NCI-H128 (cell line): ENCODE measurements at regions not wholly inside any gene's neighbourhood (a gene's known extent, or its start where the extent isn't known, plus 50 kb on each side); places are given as distances from the start of the nearest gene placed in this dataset.

Source experiments
- DNase-seq: peaks from one replicate; lab custom pipeline; 2025; ENCODE audit not compliant: unreplicated experiment; lab: John Stamatoyannopoulos, UW

DNA sequence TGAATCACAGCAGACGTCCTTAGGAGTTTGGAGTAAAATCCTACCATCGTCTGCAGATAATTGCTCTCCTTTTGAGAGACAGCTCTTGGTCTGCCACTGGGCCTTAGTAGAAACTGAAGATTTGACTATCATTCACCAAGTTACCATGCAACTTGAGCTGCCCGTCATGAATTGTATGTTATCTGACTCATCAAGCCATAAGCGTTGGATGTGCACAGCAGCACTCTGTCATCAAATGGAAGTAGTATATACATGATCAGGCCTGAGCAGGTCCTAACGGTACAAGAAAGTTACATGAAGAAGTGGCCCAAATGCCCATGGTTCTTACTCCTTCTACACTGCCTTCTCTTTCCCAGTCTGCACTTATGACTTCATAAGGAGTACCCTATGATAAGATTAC is 317.8 kb downstream of the GPATCH2 start:
- DNase-seq = no peak

DNA sequence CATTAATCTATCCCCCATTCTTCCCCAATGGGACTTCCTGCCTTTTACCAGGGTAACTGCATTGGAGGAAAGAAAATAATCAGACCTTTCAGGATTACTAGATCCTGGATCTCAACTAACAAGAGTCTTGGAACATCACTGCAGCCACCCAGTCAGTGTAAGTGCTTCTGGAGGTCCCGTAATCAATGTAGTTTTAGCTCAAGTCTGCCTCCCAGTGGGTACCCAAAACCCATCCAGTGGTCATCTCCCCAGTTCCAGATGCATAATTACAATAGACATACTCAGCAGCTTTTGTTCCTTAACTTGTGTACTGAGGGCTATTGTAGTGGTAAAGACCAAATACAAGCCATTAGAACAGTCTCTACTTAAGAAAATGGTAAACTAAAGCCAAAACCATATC is 319.1 kb downstream of the GPATCH2 start:
- no peak for DNase-seq

DNA sequence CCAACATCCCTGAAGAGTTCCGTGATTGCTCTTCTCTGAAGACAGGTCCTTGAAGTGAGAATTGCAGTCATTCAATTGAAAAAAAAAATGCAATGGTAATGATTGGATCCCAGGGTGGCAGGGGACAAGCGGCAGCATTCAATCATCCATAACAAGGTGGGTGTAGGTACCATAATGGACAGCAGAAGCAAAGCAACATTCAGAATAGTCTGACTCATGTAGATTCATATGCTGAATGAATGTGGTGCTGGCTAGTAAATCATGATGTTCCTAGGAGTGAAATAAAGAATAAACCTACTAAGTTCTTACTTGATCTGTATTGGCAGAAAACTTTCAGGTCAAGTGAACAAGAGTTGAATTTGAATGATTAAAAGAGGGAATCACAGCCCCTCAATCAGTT is 319.6 kb downstream of the GPATCH2 start:
- DNase-seq = no peak

DNA sequence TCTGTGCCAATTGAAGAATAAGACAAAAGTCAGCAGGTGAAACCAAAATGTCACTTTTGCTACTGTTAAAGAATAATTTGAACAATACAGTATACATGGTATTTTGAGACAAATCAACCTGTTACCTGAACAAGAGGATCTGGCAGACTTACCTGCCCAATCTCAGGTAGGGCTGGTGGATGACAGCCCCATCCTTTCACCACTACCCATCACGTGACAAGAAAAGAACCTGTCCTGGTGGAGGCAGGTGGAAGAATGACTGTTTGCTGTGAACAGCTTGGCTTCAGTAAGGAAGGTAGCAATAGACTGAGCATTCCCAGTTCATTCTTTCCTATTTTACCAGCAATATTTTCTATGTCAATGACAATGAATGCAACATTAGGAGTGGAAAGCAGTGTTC is 349.6 kb downstream of the GPATCH2 start:
- no peak for DNase-seq

DNA sequence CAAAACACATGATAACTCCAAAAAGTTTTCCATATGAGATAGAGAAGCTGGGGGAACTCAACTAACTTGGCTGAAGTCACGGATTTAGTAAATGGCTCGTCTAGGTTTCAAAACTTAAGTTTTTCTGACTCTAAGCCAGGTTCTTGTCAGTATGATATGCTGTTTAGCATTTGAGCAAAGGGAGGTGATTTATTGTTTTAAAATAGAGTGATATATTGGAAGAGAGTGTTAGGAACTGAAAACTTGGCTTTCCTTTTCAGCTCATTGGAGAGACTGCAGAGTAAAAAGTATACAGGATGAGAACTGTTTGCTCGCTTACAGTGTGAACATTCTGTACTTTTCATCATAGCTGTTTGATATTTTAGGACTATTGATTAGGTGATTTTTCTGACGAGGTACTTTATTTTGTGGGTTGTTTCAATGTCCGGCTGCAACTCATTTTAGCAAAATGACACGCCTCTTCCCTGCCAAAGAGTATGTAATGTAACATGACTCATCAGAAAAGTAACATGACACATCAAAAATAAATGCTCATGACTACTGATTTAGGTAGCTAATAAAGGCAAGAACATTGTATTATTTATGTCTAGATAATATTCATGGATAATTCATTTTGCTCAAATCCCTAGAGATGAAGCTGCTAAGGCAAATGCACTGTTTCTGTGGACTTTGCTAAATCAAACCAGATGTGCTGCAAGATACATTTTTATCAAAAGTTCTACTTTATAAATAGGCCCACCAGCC is 355.1 kb downstream of the GPATCH2 start:
- no peak for DNase-seq

DNA sequence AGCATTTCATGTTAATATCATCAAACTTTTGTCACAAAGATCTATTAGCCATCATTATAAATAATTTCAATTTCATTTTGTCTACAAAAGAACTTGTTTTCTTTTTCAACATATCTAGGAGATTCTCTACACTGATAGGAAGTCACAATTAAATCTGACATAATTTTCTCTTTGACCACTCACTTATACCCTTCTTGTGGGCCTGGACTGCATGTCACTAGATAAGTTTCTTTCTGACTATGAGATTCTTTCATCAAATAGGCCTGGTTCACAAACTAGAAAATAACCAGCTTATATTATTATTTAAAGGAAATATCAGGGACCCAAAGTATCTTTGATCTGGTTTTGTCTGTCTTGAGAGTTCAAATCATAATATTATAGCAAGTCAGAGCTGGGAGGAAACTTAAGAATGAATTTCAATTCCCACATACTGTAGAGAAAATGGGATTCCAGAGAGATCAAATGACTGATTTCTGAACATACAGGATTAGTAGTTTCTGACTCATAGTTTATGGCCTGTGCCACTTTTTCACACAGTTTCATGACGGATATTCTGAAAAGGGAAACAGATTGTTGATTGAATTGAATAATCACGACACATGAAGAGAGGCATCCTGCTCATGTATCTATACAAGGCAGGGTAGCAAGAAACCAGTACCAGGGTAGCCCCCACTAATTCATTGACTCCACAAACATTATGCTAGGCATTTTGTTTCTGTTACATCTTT is 355.8 kb downstream of the GPATCH2 start:
- DNase-seq = no peak

DNA sequence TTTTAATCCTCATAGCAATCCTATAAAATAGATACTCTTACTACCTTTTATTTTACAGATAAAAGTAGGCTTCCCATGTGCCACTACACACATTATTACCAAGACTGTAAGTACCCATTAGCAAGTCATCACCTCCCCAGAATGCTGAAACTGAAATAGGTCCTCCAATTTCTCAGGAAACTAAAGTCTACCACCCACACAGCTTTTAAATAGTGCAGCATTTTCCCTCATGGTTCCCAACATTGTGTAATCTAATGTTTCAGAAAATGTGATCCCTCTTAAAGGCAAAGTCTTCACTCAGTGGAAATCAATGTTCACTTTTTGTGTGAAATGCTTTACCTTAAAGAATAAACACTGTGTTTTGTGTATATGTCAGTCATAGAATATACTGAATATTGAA is 356.5 kb downstream of the GPATCH2 start:
- DNase-seq = no peak

DNA sequence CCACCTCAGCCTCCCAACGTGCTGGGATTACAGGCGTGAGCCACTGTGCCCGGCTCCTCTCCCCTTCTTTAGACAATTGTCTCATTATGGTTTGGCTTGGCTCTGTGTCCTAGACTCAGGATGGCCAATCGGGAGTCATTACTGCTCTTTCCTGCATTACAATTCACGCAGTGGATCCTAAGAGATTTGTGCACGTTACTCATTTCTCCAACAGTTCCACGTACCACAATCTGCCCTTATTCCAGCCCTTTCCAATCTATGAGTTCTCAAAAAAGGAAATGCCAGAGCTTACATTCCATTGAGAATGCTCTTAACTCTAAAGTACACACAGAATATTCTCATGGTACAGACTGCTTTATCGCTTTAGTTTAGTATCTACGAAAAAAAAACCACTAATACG is 357.0 kb downstream of the GPATCH2 start:
- no peak for DNase-seq

DNA sequence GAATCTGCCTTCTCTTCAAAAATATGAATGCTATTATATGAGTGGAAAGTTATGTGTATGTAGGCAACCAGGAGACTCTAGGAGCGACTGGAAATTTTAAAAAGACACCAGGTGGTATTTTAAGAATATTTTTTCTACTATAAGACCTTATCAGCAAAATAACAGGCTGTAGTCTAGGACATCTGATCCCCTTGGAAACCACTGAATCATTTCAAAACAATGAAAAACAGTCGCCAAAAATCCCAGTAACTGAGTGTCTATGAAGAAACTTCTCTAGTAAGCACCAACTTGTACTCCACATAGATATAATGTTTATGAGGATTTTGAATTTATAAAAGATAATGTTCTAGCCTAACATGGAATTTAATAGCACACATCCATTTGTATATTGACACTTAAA is 358.5 kb downstream of the GPATCH2 start:
- DNase-seq = no peak

DNA sequence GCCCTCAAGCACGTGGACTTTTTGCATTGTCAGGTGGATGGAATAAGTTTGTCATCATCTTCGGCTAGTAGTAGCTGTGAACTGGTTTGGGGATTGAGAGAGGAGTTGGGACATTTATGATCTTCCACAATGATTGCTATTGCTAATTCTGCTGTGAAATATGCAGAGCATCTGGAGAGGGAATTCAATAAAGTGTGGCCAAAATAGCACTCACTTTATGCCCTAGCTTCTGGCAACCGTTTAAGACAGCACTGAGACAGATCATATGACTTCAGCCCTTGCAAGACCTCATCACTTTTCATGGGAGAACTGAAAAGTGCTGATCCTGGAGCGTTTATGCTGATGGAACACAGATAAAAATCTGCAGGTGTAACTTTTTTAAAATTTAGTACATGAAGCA is 360.8 kb downstream of the GPATCH2 start:
- no peak for DNase-seq

DNA sequence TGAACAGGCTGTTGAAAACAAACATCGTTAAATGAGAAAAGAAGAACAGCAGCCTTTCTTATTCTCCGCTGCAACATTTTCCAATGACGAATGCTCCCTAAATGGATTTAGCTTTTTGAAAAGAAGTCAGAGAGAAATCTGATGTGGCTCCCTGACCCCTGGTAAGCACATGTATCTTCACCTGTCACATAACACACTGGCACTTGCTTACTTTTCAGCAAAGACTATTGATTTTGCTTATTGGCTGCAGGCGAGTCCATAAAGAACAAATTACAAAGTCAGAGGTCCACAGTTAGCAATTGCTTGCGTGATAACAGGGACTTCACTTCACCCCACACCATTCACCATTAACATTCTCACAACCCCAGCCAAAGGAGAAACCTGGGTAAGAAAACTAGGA is 362.8 kb downstream of the GPATCH2 start:
- DNase-seq = no peak

DNA sequence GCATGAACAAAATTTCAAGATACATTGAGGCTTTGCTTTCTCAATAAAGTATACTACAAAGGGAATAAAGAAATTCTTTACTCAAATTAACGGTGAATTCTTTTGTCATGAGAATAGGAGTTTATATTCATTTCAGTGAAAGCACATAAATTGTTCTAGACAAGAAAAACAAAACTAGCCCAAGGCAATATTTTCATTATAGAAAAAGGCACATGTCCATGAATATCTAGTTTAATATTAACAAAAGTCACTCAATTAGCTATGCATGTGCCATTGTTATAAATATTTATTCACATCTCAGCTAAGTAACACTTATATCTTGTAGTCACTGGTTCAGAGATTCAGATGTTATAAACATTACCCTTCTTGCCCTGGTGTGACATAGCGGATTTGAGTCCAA is 369.3 kb downstream of the GPATCH2 start:
- no peak for DNase-seq

DNA sequence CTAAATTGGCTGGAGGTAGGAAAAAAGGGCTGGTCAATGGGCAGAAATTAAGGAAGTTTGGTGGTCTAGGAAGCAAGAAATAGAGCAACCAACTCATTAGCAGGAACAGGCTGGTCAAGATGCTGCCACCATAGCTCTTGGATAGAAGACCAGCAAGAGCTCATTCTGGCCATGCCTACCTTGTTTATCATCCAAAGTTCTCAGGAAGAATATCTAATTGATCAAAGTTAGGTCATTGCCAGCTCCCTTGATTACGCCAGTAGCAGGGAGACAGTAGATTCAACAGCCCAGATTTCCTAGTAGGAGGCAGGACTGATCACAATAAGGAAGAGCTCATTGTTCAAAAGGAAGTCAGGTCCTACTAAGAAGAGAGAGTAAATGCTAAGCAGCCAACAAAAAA is 370.2 kb downstream of the GPATCH2 start:
- DNase-seq = no peak

DNA sequence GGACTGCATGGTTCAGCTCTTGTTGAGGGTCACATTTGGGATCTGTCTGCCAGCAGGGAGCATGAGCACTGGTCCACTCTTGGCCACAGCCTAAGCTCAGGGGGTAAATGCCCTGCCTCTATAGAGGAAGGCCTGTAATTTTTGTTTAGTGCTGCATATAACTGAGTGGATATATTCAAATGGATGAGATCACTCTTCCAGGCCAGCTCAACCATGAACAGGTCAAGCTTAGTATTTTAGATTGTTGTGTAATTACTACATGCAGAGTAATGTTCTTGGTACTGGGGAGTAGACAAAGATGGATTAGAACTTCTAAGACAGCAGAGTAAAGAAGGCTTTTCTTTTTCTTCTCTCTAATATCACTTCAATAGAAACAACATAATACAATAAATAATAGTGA is 376.9 kb downstream of the GPATCH2 start:
- no peak for DNase-seq

DNA sequence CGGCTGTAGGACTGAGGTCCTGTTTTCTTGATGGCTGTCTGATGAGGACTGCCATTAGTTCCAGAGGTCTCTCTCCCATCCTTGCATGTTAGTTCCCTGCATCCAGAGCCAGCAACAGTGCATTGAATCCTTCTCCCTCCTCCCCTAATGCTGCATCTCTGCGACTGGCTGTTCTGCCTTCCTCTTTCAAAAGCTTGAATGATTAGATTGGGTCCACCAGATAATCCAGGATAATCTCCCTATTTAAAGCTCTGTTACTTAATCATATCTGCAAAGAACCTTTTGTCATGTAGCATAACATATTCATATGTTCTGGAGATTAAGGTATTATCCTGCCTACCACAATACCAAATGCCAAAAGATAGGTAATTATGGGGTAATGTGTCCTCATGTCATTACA is 377.5 kb downstream of the GPATCH2 start:
- DNase-seq = no peak

DNA sequence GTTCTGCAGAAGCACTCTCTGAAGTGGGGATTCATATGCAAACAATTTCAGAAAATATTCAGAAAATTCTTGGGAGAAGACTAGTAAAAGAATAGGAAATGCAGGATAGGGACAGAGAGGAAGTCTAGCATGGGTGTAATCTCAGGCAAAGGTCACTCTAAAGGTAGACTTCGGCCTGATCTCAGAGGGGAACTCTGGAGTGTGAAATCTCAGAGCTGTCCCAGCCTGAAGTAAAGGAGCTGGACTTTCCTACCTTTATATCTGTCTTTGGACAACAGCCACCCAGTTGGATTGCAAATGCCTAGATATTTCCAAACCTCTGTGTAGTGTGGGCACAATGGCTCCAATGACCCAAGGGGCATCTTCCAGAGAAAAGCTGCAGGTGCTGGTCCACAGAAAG is 379.8 kb downstream of the GPATCH2 start:
- no peak for DNase-seq

DNA sequence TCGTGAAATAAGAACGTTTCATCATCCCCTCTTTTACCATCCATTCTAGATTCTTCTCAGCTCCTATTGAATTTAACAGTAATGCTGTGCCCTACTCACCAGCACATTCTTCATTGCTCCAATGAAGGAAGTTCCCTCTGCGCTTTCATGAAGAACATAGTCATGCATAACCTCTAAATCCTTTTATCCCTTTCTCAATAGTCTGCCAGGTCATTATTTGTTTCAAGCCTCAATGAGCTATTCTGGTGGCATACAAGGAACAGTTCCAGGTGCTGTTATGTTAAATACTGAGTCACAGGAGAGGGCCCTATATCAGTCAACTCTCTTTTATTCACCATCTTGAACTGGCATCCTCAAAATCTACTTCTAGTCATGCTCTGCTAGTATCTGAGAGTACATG is 381.0 kb downstream of the GPATCH2 start:
- no peak for DNase-seq

DNA sequence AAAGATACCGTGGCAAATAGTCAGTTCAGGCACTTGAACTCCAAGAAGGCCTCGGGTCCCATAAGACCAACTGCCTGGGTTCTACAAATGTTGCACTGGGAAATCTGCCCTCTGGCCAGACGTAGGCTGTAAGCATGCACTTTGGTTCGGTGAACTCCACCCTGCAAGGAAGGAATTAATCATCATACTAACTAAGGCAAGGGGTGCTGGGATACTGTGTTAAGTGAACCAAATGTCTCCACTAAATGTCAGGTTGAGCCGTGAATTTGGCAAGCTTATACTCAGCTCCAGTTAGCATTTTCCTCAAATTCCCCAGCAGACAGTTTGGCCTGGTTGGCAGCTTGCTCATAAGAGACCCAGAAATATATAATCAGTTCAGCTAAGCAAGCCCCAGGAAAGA is 385.9 kb downstream of the GPATCH2 start:
- no peak for DNase-seq

DNA sequence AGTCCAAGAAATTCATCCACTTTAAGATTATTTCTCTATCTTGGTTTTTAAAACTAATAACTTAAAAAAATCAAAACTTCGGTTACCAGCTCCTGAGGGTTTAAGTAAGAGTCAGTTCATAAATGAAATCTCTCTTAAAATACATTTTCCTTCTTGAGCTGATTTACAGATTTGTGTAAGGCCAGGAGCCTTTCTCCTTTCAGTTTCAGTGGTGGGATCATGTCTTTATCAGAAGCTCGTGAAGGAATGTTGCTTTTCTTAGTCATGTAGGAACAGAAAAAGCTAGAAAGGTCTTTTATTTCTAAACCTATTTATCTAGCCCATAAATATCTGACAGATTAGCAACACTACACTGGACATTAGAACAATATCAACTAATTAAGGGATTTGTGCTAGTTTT is 390.2 kb downstream of the GPATCH2 start:
- DNase-seq = no peak

DNA sequence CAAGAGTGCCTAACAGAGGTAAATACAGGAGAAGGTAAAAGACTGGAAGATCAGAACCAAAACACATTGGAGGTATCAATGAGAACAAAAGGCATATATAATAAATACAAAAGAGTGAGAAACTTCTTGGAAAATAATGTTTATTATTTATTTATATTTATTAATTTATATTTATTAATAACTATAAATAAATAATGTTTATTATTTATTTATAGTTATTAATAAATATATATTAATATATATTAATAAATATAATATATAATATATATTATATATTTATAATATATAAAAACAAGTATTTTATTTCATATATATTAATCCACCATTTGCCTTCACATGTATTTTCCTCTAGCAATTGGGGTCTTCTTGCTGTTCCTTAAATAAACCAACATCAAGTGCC is 391.9 kb downstream of the GPATCH2 start:
- no peak for DNase-seq

DNA sequence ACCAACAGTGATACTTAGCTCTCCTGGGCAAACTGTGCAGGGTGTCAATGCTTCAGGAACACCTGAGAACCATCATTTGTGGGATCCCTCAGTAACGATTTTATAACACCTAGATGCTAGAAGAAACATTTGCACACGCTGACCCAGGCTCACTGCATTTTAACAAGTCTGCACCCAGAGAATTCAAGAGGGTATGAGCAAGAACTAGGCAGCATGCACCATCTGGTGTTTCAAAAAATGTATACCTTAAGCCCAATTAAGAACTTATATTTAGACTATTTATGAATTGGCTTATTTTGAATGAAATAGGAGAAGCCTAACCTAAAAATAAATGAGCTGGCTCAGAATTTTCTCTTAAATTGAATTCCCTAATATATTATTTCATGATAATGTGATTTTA is 400.5 kb downstream of the GPATCH2 start:
- DNase-seq = no peak

DNA sequence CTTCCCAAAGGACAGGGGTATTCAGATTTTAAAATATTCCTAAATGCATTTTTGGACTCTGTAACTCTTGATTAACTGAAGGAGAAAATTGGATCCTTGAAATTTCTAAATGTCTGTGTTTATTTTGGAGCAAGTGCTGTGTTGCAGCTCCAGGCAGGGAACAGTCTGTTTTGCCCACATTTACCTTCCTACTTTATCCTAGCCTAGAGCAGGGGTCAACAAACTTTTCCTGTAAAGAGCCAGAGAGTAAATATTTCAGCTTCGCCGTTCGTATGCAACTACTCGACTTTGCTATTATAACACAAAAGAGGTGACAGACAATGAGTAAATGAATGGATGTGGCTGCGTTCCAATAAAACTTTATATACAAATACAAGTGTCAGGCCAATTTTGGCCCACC is 402.2 kb downstream of the GPATCH2 start:
- DNase-seq = no peak

DNA sequence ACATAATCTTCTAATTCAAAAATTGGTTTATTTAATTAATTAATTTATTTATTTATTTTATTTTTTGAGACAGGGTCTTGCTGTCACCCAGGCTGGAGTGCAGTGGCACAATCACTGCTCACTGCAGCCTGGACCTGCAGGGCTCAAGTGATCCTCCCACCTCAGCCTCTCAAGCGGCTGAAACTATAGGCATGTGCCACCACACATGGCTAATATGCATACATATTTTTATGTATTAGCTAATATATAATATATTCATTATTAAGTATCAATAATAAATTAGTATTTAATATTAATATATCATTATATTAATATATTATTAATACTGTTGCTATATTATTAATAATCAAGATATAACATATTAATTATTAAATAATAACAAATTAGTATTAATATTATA is 406.7 kb downstream of the GPATCH2 start:
- no peak for DNase-seq
